ENCODE measurements at regions not wholly inside any gene's neighbourhood (a gene's known extent, or its start where the extent isn't known, plus 50 kb on each side); places are given as distances from the start of the nearest gene placed in this dataset.
A peak's percentile ranks its signal among the peaks of the same experiment; 100 is the strongest.

- no peak for TF ChIP-seq CTCF (IDR thresholded peaks at IDR 0.05)
- intact Hi-C loops (cut with micrococcal nuclease): loop anchor here (2.0 kb wide), 1 partner anchor 50 kb away; no protein-coding TSS in a partner anchor
- POLR2A ChIA-PET: no interaction called here
- H3K4me1 Mint-ChIP-seq (ENCODE audit: low read depth): peaks cover 29% of the 10 kb centered on the region
- H3K27me3 Mint-ChIP-seq: peaks cover 37% of the 10 kb centered on the region
- H3K27ac Mint-ChIP-seq: no peak overlapping the region
- DNase-seq (peak; percentile 85), ATAC-seq (peak; percentile 96)
- H3K4me3 Mint-ChIP-seq: no peak overlapping the region
- CTCF ChIA-PET: interaction anchor here (1.2 kb wide), 1 partner anchor 135 kb away, joined by 4 read pairs; no protein-coding TSS in a partner anchor
- H3K36me3 Mint-ChIP-seq (ENCODE audit: low read depth): no peaks in the 10 kb centered on the region
- H3K9me3 Mint-ChIP-seq: no peaks in the 10 kb centered on the region
These were observed 97.7 kb upstream of the ATP2B2 start for GRCh38 chr3:10602769-10603768.

GRCh38 chr3:10609134-10609533, 103.7 kb upstream of the ATP2B2 start:
- no peak for TF ChIP-seq CTCF (IDR thresholded peaks at IDR 0.05)
- ChIA-PET CTCF (no interaction called here), POLR2A (no interaction called here)
- Mint-ChIP-seq H3K27me3 (peaks cover 30% of the 10 kb centered on the region), H3K9me3 (peaks cover 15% of the 10 kb centered on the region), H3K4me3 (no peak overlapping the region), H3K4me1 (ENCODE audit: low read depth) (peaks cover 5% of the 10 kb centered on the region), H3K36me3 (ENCODE audit: low read depth) (no peaks in the 10 kb centered on the region), H3K27ac (no peak overlapping the region)
- intact Hi-C loops (cut with micrococcal nuclease): no loop called here
- ATAC-seq (no peak), DNase-seq (no peak)

GRCh38 chr3:10614168-10614567, 108.8 kb upstream of the ATP2B2 start:
- DNase-seq (no peak), ATAC-seq (no peak)
- Mint-ChIP-seq H3K36me3 (ENCODE audit: low read depth) (no peaks in the 10 kb centered on the region), H3K4me1 (ENCODE audit: low read depth) (no peaks in the 10 kb centered on the region), H3K27ac (no peak overlapping the region), H3K27me3 (peaks cover 23% of the 10 kb centered on the region), H3K4me3 (no peak overlapping the region), H3K9me3 (peaks cover 15% of the 10 kb centered on the region)
- intact Hi-C loops (cut with micrococcal nuclease): no loop called here
- CTCF ChIA-PET: interaction anchor here (1.3 kb wide), 1 partner anchor 124 kb away, joined by 3 read pairs; no protein-coding TSS in a partner anchor
- POLR2A ChIA-PET: interaction anchor here (1.0 kb wide), 1 partner anchor 10 kb away, joined by 3 read pairs; no protein-coding TSS in a partner anchor
- TF ChIP-seq CTCF (IDR thresholded peaks at IDR 0.05): no peak

- ATAC-seq (no peak), DNase-seq (no peak)
- TF ChIP-seq CTCF (IDR thresholded peaks at IDR 0.05): no peak
- intact Hi-C loops (cut with micrococcal nuclease): no loop called here
- no peaks in the 10 kb centered on the region for H3K4me1 Mint-ChIP-seq (ENCODE audit: low read depth)
- no peak overlapping the region for H3K4me3 Mint-ChIP-seq
- ChIA-PET POLR2A (no interaction called here), CTCF (no interaction called here)
- peaks cover 24% of the 10 kb centered on the region for H3K27me3 Mint-ChIP-seq
- no peaks in the 10 kb centered on the region for H3K36me3 Mint-ChIP-seq (ENCODE audit: low read depth)
- H3K27ac Mint-ChIP-seq: no peak overlapping the region
- peaks cover 15% of the 10 kb centered on the region for H3K9me3 Mint-ChIP-seq
These were observed 110.3 kb upstream of the ATP2B2 start for GRCh38 chr3:10615715-10616114.

- intact Hi-C loops (cut with micrococcal nuclease): no loop called here
- ChIA-PET POLR2A (no interaction called here), CTCF (no interaction called here)
- no peak for DNase-seq
- peaks cover 15% of the 10 kb centered on the region for H3K9me3 Mint-ChIP-seq
- H3K36me3 Mint-ChIP-seq (ENCODE audit: low read depth): no peaks in the 10 kb centered on the region
- H3K4me3 Mint-ChIP-seq: no peak overlapping the region
- no peaks in the 10 kb centered on the region for H3K4me1 Mint-ChIP-seq (ENCODE audit: low read depth)
- H3K27me3 Mint-ChIP-seq: peaks cover 26% of the 10 kb centered on the region
- ATAC-seq: no peak
- TF ChIP-seq CTCF (IDR thresholded peaks at IDR 0.05): no peak
- H3K27ac Mint-ChIP-seq: no peak overlapping the region
These were observed 110.9 kb upstream of the ATP2B2 start for GRCh38 chr3:10616321-10616720.
